Stimulated activated CD8-positive, alpha-beta memory T cell treated with anti-CD3 and anti-CD28 coated beads, Interleukin-7, amount 100 ng/mL, for 48 hours (primary cell): ENCODE measurements at regions not wholly inside any gene's neighbourhood (a gene's known extent, or its start where the extent isn't known, plus 50 kb on each side); places are given as distances from the start of the nearest gene placed in this dataset.
"Not testable (repeated sequence)": the region's sequence is repeated elsewhere in the genome, so short reads cannot be mapped to it uniquely, and the experiment has no call there.

Source experiments
- DNase-seq, 2 donors: peaks; one replicate each; pipeline ENCODE4 v3.0.0-alpha.2; 2020; ENCODE audit warnings: low read depth in 1 of 2; ENCODE audit errors: extremely low read depth in 1 of 2

DNA sequence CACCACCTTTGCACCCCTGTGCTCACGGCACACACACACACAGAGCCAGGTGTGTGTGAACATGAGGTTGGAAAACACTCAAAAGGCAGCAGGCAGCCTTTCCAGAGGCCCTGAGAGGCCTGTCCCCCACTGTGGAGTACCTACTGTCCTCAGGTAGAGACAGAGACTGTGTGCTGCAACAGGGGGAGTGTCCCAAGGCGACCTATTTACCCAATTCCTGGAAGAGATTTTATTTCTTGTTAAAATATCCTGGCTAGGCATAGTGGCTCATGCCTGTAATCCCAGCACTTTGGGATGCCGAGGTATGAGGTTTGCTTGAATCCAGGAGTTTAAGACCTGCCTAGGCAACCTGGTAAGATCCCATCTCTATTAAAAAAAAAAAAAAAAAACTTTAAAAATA lies 108.5 kb downstream of the COPRS start:
- DNase-seq, result no peak

DNA sequence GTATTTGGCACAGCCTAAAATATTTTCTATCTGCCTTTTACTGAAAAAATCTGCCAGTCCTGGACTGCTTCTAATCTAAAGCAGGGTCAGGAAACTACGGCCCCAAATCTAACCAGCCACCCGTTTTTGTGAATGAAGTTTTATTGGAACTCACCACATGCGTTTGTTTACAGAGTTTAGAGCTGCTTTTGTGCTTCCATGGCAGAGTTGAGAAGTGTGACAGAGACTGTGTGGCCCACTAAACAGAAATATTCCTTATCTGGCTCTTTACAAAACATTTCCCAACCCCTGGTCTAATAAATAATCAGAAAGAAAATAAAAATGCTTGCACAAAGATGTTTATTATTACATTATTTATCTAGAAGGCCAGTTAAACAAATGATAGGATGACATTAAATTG lies 110.2 kb downstream of the COPRS start:
- no peak for DNase-seq

DNA sequence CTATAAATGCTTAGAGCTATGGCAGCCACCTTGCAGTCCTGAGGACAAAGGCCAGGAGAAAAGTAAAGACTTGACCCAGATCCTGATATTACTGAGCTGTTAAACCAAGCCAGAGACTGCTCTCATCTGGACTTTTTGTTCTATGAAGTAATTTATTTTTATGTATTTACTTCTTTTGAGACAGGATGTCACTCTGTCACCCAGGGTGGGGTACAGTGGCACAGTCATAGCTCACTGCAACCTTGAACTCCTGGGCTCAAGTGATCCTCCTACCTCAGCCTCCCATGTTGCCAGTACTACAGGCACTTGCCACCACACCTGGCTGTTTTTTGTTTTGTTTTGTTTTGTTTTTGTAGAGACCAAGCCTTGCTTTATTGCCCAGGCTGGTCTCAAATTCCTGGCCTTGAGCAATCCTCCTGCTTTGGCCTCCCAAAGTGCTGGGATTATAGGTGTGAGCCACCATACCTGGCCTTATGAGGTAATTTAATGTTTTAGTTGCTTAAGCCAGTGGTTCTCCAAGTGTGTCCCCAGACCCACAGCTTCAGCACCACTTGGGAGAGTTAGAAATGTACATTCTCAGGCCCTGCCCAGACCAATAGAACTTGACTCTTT lies 112.1 kb downstream of the COPRS start:
- no peak for DNase-seq

DNA sequence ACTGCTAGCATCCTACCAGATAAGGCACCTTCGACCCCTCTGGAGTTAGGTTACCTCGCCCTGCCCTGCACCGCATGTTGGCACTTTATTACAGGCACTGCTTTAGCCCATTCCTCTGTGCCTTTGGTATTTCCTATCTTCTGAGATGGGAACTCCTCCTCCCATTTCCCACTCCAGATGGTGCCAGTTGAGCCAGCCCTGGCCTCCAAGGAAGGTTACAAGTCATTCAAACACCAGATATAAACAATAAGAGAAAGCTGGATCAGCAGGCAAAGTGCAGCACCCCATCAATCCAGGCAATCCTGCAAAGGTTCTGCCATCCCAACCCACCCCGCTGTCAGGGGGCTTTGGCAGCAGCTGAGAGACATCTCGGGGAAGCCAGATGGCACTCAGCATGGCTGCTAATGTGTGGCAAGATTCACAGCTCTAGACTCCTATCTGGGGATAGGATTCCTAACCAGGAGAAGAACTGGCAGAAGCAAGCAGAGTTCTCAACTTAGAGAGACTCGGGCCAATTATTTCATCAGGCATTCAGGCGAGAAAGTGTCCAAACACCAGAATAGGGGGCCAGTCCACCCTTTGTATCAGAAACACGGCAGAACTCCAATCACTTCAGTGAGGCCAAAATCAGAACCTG lies 113.0 kb downstream of the COPRS start:
- no peak for DNase-seq

DNA sequence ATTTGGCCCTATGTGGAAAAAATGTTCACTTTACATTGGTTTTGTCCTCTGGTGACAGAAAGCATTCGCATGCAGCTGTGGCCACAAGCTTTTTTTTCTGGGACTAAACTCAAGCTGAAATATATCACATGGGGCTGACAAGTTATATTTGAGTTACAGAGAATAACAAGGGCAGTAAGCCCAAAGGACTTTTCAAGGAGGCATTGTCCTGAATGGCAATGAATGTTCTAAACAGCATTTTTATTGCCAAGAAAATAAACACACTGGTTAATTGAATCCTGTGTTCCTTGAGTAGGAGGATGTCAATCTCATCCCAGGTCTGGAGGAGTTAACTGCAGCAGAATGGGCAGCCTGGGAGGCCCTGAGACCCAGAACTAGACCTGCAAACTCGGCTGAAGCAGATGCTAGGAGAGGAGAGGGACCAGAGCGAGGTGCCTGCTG lies 114.5 kb downstream of the COPRS start:
- no peak for DNase-seq

DNA sequence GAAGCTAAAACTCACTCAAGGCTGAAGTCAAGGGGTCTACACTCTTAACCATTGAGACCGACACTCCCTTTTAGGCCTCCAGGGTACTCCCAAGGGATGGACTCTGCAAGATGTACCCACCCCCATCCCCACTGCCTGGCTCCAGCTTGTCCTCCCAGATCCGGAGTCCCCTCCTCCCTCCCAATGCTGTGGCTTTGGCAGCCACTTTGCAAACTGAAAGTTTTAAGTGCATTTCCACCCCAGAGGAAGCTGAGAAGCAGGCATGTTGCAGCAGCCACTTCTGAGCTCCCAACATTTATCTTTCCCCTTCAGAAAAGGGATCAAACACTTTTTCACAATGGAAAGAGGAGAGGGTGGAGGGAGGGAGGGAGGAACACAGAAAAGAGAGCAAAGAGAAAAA lies 115.2 kb downstream of the COPRS start:
- no peak for DNase-seq

DNA sequence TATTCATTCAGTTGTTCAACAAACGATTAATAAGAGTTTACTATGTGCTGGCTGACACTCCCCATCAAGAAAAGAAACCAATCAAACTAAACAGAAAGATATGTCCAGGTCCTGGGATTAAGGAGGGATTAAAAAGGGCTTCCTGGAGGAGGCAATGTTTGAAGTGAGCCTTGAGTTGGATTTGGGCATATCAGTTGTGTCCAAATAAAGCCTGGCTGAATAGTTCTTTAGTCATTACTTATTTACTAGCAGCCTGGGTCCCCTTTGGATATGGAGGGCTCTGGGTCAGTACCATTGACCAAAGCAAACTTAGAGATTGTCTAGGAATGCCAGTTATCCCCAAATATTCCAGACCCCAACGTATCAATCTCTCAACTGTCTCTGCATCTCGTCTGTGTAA lies 117.7 kb downstream of the COPRS start:
- no peak for DNase-seq

DNA sequence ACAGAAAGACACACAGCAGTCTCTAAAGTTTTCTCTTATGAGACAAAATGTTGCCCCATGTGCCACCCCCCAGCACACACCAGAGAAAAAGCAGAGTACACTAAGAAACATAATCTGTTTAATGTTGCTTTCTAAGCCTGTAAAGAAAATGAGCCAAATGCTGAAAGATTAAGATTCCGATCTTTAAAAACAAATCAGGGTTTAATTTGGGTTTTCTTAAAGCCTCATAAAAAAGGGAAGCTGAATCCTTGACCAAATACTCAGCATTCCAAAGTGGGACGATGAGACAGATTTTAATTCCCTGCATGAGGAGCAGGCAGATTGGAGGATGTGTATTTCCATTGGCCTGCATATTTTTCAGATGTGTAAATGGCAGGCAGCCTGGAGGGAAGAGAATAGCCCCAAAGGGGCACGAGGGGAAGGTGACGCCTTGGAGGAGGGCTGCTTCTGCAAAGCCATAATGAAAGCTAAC lies 118.4 kb downstream of the COPRS start:
- no peak for DNase-seq

DNA sequence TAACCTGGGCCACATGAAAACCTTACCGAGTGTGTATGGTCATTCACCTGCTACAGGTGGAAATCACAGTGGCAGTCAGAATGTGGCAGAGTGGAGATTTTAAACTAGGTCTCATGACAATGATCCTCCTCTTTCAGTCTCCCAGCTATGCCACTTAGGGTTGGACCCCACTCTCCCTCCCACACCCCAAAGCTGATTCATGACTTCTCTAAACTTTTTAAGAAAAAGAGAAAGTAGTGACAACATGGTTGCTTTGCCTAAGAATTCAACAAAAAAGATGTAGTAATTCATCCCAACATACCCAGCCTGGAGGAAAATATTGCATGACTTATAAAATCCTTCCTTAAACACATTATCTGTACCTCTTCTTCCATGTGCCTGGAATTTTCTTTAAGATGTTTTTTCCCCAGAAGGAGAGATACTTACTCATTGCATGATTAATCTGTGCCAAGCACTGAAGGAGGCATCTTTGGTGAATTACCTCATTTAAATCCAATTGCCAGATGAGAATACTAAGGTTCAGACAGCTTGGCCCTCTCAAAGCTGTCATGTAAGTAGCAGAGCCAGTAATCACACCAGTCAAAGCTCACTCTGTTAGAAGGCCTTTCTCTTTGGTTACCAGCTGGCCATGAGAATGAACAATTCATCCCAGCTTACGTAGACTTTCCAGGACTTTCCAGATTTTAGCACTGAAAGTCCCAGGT lies 119.9 kb downstream of the COPRS start:
- no peak for DNase-seq

DNA sequence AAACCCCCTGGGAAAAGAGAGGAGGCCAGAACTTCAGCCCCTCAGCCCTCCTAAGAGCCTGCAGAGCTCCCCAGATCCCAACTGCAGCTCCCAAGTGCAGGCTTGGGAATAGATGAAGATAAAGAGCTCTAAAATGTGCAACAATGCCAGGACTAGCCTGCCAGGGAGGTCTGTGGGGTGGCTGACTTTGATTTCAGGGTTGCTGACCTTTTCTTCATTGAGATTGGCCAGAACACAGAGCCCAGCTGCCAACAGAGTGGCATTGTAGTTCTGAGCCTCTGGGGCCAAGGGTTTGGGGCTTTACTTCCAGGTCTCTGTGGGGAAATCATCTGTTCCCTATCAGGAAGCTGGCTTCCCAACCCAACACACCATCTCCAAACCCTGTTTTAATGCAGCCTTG lies 120.6 kb downstream of the COPRS start:
- DNase-seq, result no peak

DNA sequence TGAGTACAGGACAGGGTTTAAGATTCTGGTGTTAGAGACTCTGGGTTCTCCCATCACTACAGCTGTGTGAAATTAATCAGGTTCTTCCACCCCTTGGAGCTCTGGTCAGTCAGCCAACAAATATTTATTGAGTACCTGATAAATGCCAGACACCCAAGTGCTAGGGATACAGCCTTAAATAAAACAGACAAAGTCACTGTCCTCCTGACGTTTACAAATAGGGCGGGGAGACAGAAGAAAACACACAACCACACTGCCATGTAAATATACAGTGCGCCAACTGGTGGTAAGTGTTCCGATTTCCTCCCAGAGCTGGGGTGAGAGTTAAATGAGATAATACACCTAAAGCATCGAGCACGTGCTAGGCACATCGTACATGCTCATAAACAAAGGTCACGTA lies 121.0 kb downstream of the COPRS start:
- DNase-seq, result no peak

DNA sequence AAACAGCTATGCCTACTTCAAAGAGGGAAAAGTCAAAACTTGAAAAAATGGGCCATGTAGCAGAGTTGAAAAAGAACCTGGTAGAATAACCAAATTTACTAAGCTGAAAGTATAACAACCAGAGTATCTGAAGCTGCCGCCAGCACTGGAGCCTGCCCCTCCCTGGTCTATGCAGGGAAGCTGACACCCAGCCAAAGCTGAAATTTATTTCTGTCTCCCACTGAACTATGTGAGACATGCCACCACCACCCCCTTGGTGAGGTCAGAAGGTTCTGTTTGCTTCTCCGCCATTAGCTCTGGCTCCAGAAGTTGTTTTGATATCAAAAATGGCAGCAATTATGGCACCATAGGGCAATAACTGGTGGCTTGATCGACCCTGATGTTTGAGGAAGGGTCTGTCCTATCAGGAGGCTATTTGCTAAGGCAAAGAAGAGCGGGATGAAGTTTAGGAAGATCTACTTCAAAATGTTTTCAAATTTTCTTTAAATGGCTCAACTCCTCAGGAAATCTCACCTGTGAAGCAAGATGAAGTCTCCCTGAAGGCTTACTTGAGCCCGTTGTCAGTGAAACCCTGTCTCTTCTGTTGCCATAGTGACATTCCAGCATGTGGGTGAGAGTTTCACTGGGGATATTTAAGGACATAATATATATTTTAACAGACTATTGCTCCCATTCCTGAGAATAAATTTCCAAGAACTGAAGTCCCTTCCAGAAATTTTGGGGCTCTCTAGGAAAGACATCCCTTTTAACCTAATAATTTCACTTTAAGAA lies 122.0 kb downstream of the COPRS start:
- DNase-seq, result no peak

DNA sequence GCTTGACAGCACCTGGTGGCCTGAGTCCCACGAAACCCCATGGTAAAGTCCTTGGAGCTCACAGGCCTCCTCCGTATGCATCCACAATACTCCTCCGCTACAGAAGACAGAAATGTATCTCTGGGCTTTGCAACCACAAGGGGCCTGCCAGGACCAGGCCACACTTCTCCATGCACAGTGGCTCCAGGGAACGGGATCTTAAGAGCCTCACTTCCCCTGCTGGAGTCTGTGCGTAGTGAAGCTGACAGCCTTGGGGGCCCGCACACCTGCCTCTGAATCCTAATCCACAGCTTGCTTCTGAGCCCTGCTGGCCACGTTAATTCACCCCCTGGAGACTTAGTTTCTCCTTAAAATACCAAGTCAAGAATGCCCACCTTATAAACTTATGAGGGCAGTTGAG lies 125.7 kb downstream of the COPRS start:
- no peak for DNase-seq

DNA sequence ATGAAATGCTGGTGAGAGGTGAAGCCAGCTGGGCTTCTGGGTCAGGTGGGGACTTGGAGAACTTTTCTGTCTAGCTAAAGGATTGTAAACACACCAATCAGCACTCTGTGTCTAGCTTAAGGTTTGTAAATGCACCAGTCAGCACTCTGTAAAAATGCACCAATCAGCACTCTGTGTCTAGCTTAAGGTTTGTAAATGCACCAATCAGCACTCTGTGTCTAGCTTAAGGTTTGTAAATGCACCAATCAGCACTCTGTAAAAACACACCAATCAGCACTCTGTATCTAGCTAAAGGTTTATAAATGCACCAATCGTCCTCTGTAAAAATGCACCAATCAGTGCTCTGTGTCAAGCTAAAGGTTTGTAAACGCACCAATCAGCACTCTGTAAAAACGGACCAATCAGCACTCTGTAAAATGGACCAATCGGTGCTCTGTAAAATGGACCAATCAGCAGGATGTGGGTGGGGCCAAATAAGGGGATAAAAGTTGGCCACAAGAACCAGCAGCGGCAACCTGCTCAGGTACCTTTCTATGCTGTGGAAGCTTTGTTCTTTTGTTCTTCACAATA lies 127.4 kb downstream of the COPRS start:
- not testable (repeated sequence) for DNase-seq

DNA sequence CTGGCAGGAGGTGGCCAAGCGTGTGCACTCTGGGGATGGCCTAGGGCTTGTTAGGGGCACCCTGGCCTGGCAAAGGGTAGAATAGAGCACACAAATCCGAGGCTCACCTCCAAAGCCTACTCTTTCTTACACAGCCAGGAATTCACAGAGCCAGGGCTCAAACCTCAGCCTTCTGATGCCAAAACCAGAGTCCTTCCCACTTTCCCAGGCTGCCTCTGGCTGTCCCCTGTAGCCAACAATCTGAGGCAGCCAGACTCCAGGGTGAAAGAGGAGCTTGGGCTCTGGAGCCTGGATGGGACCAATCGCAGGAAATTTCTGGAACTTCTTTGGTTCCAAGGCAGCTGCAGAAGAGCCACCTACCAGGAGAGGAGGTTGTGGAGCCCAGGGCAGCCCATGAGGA lies 127.9 kb downstream of the COPRS start:
- no peak for DNase-seq

DNA sequence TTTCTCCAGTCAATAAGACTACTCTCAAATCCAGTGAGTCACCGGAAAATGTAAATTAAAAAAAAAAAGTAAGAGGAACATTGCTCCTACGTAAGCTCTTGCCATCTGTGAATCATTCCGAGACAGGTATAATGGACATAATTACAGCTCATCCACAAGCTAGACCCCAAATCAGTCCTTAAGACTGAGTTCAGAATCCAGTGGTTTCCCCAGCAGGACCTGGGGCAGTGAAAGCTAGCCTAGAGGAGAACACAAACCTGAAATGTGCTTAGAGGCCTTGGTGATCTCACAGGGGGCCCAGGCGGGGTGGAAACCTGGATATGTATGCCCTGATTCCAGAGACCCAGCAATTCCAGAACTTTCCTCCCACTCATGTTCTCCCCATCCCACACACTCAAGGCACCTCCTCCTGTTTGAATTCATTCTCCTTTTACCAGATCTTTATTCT lies 132.0 kb downstream of the COPRS start:
- no peak for DNase-seq

DNA sequence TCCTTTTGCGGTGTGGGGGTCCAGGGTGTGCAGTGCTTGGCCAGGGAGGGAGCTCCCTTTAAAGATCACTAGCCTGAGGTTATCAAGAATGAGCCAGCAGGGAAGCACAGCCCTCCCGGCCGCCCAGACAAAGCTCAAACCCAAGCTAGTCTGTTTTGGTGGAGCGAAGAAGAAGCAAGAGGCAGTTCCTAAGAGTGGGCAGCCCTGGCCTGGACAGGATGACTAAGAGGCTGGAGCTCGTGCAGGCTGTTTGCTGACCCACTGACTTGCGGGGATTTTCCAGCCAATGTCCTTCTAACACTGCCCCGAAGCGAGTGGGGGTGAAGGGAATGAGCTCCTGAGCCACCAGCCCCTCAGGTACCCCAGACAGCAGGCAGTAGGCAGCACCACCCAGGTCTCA lies 134.4 kb downstream of the COPRS start:
- no peak for DNase-seq

DNA sequence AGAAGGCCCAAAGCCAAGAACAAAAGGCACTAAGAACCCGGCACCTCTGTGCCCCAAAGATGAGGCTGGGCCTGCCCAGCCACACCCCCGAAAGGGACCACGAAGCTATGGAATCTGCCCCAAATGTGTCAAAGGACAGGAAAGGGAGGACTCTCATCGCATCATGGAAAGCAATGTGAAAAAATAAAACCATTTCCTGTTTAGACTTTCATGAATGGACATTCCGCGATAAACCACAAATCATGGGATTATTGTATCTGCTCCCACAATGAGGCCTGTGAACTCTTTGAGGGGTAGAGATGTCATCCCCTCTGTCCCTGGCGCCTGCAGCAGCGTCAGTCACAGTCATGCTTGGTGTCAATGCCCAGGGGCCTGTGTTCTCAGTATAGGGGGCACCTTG lies 135.0 kb downstream of the COPRS start:
- DNase-seq, result no peak

DNA sequence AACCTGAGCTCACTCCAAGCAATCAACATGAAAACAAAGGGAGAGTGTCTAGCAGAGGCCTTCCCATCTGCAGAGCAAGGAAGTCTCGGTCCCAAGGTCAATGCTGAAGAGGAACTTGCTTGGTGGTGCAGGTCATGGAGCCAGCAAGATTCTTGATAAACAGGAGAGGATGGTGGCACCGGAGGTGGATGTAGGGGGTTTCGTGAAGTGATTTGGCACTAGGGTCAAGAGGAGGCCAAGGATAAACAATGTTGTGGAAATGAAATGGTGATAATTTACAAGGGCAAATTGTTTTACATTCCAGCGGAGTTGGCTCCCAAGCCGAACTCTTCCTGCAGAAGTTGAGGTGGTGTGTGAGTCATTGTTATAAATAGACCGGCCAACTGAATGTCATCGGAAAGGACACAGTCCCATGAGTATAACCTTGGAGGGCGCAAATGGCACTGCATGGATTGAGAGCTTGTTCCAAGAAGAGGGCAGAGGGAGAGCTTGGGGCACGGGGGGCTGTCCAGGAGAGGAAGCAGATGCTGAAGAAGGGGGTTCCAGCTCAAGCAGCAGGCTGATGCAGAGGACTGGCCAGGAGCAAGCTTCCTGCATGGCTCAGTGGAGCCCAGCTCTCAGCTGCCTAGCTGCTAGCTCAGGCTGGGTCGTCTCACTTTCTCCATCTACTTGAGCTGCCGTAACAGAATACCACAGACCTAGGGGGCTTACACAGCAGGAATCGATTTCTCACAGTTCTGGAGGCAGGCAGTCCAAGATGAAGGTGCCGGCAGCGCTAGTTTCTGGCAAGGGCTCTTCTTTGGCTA lies 136.6 kb downstream of the COPRS start:
- no peak for DNase-seq

DNA sequence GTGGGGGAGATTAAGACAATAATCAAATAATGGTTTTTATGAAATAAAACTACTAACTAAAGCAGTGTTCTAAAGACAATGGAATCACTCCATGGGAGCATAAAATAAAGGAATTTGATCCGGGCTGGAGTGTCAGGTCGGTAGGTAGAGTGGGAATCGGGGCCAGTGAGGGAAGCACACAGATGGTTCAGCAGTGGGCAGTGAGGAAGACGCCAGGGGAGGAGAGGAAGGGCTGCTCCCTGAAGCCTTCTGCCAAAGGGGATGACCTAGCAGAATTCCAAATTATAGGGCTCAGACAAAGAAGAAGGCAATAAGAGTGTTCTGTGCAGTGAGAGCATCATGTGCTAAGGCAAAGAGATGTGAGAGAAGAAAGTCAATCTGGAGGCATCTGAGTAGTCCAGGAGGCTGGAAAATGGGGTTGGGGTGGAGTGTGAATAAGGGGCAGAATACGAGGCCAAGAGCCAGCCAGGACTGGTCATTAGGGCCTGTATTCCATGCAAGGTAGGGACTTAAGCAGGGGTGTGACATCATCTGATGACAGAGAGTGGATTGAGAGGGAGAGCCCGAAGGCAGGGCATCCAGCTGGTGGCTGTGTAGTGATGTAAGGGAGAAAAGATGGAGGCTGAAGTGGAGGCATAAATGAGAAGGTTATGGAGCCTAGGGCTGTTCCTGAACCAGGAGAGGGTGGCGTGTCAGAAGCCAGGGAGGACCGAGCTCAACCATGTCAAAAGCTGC lies 137.6 kb downstream of the COPRS start:
- DNase-seq, result no peak
